ENCODE measurements at regions not wholly inside any gene's neighbourhood (a gene's known extent, or its start where the extent isn't known, plus 50 kb on each side); places are given as distances from the start of the nearest gene placed in this dataset.
"Not testable (repeated sequence)": the region's sequence is repeated elsewhere in the genome, so short reads cannot be mapped to it uniquely, and the experiment has no call there.

GRCh38 chr4:179361978-179362486 is 1919.8 kb upstream of the AGA start:
- no peak for DNase-seq

- not testable (repeated sequence) for DNase-seq
These were observed 1923.7 kb upstream of the AGA start for GRCh38 chr4:179365932-179366331.

- DNase-seq, result no peak
These were observed 1930.0 kb upstream of the AGA start for GRCh38 chr4:179372242-179372641.

- no peak for DNase-seq
These were observed 1930.5 kb upstream of the AGA start for GRCh38 chr4:179372746-179373145.

- DNase-seq, result not testable (repeated sequence)
These were observed 1936.6 kb upstream of the AGA start for GRCh38 chr4:179378847-179379246.

GRCh38 chr4:179392787-179393186 is 1950.5 kb upstream of the AGA start:
- no peak for DNase-seq

- no peak for DNase-seq
These were observed 1956.2 kb upstream of the AGA start for GRCh38 chr4:179398414-179398813.

GRCh38 chr4:179399054-179399782 is 1957.0 kb upstream of the AGA start:
- no peak for DNase-seq

- DNase-seq, result no peak
These were observed 1973.0 kb upstream of the AGA start for GRCh38 chr4:179415037-179415846.

- DNase-seq, result no peak
These were observed 1973.6 kb upstream of the AGA start for GRCh38 chr4:179415847-179416223.

GRCh38 chr4:179417357-179417756 is 1975.1 kb upstream of the AGA start:
- no peak for DNase-seq

- no peak for DNase-seq
These were observed 1995.7 kb upstream of the AGA start for GRCh38 chr4:179437962-179438361.

- DNase-seq, result no peak
These were observed 1999.4 kb upstream of the AGA start for GRCh38 chr4:179441596-179441995.

- no peak for DNase-seq
These were observed 2005.1 kb upstream of the AGA start for GRCh38 chr4:179447308-179447707.

- DNase-seq, result no peak
These were observed 2023.0 kb upstream of the AGA start for GRCh38 chr4:179465131-179465797.

GRCh38 chr4:179467878-179468277 is 2025.6 kb upstream of the AGA start:
- no peak for DNase-seq

GRCh38 chr4:179472164-179472563 is 2029.9 kb upstream of the AGA start:
- no peak for DNase-seq

- no peak for DNase-seq
These were observed 2036.4 kb upstream of the AGA start for GRCh38 chr4:179478608-179479007.

GRCh38 chr4:179485781-179486180 is 2043.5 kb upstream of the AGA start:
- no peak for DNase-seq

- DNase-seq, result no peak
These were observed 2044.5 kb upstream of the AGA start for GRCh38 chr4:179486570-179487335.

GRCh38 chr4:179492260-179493080 is 2050.2 kb upstream of the AGA start:
- no peak for DNase-seq

- DNase-seq, result no peak
These were observed 2061.7 kb upstream of the AGA start for GRCh38 chr4:179503976-179504375.

Data from NCI-H1436 treated with DMSO at 0.1 percent for 48 hours (cell line).